Skeletal muscle tissue (tissue), 3 donors: ENCODE measurements at regions not wholly inside any gene's neighbourhood (a gene's known extent, or its start where the extent isn't known, plus 50 kb on each side); places are given as distances from the start of the nearest gene placed in this dataset.

Experiments
- H3K27ac ChIP-seq: one replicate; pipeline ENCODE4 v1.7.0; 2013; ENCODE audit warnings: mild to moderate bottlenecking, low read depth, low read length, inconsistent platforms
- H3K27me3 ChIP-seq, 3 donors: one replicate each; pipeline ENCODE4 v1.7.0; 2013; ENCODE audit warnings: low read length in 3 of 3; ENCODE audit not compliant: control insufficient read depth in 3 of 3, insufficient read depth in 3 of 3
- H3K36me3 ChIP-seq, 3 donors: one replicate each; pipeline ENCODE4 v1.7.0; 2013; ENCODE audit warnings: low read length in 3 of 3; ENCODE audit not compliant: control insufficient read depth in 3 of 3, insufficient read depth in 3 of 3
- H3K4me1 ChIP-seq, 3 donors: one replicate each; pipeline ENCODE4 v1.7.0; 2013; ENCODE audit warnings: low read length in 3 of 3, mild to moderate bottlenecking in 3 of 3; ENCODE audit not compliant: control insufficient read depth in 3 of 3, insufficient read depth in 3 of 3
- H3K4me3 ChIP-seq, 3 donors: one replicate each; pipeline ENCODE4 v1.7.0; 2013; ENCODE audit warnings: low read length in 3 of 3
- H3K9ac ChIP-seq, 3 donors: one replicate each; pipeline ENCODE4 v1.7.0; 2013; ENCODE audit warnings: low read length in 3 of 3, mild to moderate bottlenecking in 3 of 3, moderate library complexity in 2 of 3, low read depth in 1 of 3
- H3K9me3 ChIP-seq, 3 donors: one replicate each; pipeline ENCODE4 v1.7.0; 2013; ENCODE audit warnings: low read length in 3 of 3; ENCODE audit not compliant: control insufficient read depth in 3 of 3
- donor health status: Osteomylitis.

GRCh38 chr1:30110846-30111245 lies 612.5 kb downstream of the MATN1 start:
- no peak overlapping the region for H3K27ac ChIP-seq
- no peak overlapping the region for H3K9ac ChIP-seq
- no peaks in the 10 kb centered on the region for H3K36me3 ChIP-seq
- H3K27me3 ChIP-seq: peaks cover 35 to 67% (median 58%) of the 10 kb centered on the region in 3 donors
- no peaks in the 10 kb centered on the region for H3K9me3 ChIP-seq
- peaks cover 0 to 3% (median 0%) of the 10 kb centered on the region in 3 donors for H3K4me1 ChIP-seq
- H3K4me3 ChIP-seq: no peak overlapping the region

DNA sequence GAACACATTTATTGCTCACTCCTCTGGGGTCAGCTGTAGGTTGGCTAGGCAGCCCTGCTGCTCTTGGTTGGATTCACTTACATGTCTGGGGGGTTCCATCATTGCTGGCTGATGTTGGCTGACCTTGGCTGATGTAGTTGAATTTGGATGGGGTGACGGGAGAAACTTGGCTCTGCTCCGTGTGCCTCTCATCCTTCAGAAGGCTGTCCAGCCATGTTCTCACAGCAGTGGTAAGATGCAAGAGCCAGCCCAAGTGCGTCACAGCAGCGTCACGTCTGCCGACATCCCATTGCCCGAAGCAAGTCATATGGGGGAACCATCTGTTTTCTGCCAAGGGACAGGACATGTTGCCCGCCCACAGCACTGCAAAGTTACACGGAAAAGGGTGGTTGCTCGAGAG lies 613.5 kb downstream of the MATN1 start:
- Histone ChIP-seq H3K9ac (no peak overlapping the region), H3K4me1 (peaks cover 0 to 3% (median 0%) of the 10 kb centered on the region in 3 donors), H3K4me3 (no peak overlapping the region), H3K27ac (no peak overlapping the region), H3K27me3 (peaks cover 35 to 77% (median 61%) of the 10 kb centered on the region in 3 donors), H3K36me3 (no peaks in the 10 kb centered on the region), H3K9me3 (no peaks in the 10 kb centered on the region)

GRCh38 chr1:30108186-30108585 lies 615.2 kb downstream of the MATN1 start:
- peaks cover 27 to 79% (median 64%) of the 10 kb centered on the region in 3 donors for H3K27me3 ChIP-seq

GRCh38 chr1:30106125-30106524 lies 617.3 kb downstream of the MATN1 start:
- H3K4me1 ChIP-seq: peaks cover 0 to 3% (median 0%) of the 10 kb centered on the region in 3 donors

More at GRCh38 chr1:30108186-30108585, 615.2 kb downstream of the MATN1 start:
- H3K9ac ChIP-seq: no peak overlapping the region
- H3K27ac ChIP-seq: no peak overlapping the region
- H3K4me3 ChIP-seq: no peak overlapping the region
- H3K9me3 ChIP-seq: no peaks in the 10 kb centered on the region
- peaks cover 0 to 3% (median 0%) of the 10 kb centered on the region in 3 donors for H3K4me1 ChIP-seq
- no peaks in the 10 kb centered on the region for H3K36me3 ChIP-seq

GRCh38 chr1:30104551-30104950 lies 618.8 kb downstream of the MATN1 start:
- H3K27ac ChIP-seq: no peak overlapping the region
- no peak overlapping the region for H3K9ac ChIP-seq
- no peaks in the 10 kb centered on the region for H3K9me3 ChIP-seq
- no peaks in the 10 kb centered on the region for H3K4me1 ChIP-seq
- no peak overlapping the region for H3K4me3 ChIP-seq
- H3K36me3 ChIP-seq: no peaks in the 10 kb centered on the region
- peaks cover 14 to 68% (median 61%) of the 10 kb centered on the region in 3 donors for H3K27me3 ChIP-seq

More at GRCh38 chr1:30106125-30106524, 617.3 kb downstream of the MATN1 start:
- no peak overlapping the region for H3K4me3 ChIP-seq
- H3K27me3 ChIP-seq: peaks cover 18 to 69% (median 66%) of the 10 kb centered on the region in 3 donors
- H3K36me3 ChIP-seq: no peaks in the 10 kb centered on the region
- no peak overlapping the region for H3K9ac ChIP-seq
- no peaks in the 10 kb centered on the region for H3K9me3 ChIP-seq
- no peak overlapping the region for H3K27ac ChIP-seq

- H3K27ac ChIP-seq: no peak overlapping the region
Observed at GRCh38 chr1:30103708-30104411, 619.5 kb downstream of the MATN1 start.

GRCh38 chr1:30102605-30103004 lies 620.8 kb downstream of the MATN1 start:
- Histone ChIP-seq H3K9me3 (no peaks in the 10 kb centered on the region), H3K9ac (no peak overlapping the region), H3K4me3 (no peak overlapping the region), H3K4me1 (no peaks in the 10 kb centered on the region), H3K27ac (no peak overlapping the region), H3K36me3 (no peaks in the 10 kb centered on the region), H3K27me3 (peaks cover 10 to 54% (median 53%) of the 10 kb centered on the region in 3 donors)

More at GRCh38 chr1:30103708-30104411, 619.5 kb downstream of the MATN1 start:
- Histone ChIP-seq H3K4me3 (no peak overlapping the region), H3K9ac (no peak overlapping the region), H3K4me1 (no peaks in the 10 kb centered on the region), H3K9me3 (no peaks in the 10 kb centered on the region), H3K27me3 (peaks cover 9 to 64% (median 58%) of the 10 kb centered on the region in 3 donors), H3K36me3 (no peaks in the 10 kb centered on the region)

- no peak overlapping the region for H3K4me3 ChIP-seq
- H3K9me3 ChIP-seq: no peaks in the 10 kb centered on the region
- H3K27me3 ChIP-seq: peaks cover 11 to 50% (median 45%) of the 10 kb centered on the region in 3 donors
- H3K9ac ChIP-seq: no peak overlapping the region
- H3K4me1 ChIP-seq: no peaks in the 10 kb centered on the region
- no peak overlapping the region for H3K27ac ChIP-seq
- no peaks in the 10 kb centered on the region for H3K36me3 ChIP-seq
Observed at GRCh38 chr1:30101487-30102227, 621.7 kb downstream of the MATN1 start.

- H3K9ac ChIP-seq: no peak overlapping the region
- peaks cover 11 to 46% (median 45%) of the 10 kb centered on the region in 3 donors for H3K27me3 ChIP-seq
- H3K36me3 ChIP-seq: no peaks in the 10 kb centered on the region
- H3K4me3 ChIP-seq: no peak overlapping the region
- H3K9me3 ChIP-seq: no peaks in the 10 kb centered on the region
- no peak overlapping the region for H3K27ac ChIP-seq
- H3K4me1 ChIP-seq: no peaks in the 10 kb centered on the region
Observed at GRCh38 chr1:30101016-30101415, 622.4 kb downstream of the MATN1 start.

GRCh38 chr1:30100524-30100862 lies 622.9 kb downstream of the MATN1 start:
- H3K36me3 ChIP-seq: no peaks in the 10 kb centered on the region
- H3K27ac ChIP-seq: no peak overlapping the region
- H3K4me1 ChIP-seq: no peaks in the 10 kb centered on the region
- H3K4me3 ChIP-seq: no peak overlapping the region
- H3K27me3 ChIP-seq: peaks cover 11 to 46% (median 42%) of the 10 kb centered on the region in 3 donors
- H3K9ac ChIP-seq: no peak overlapping the region
- H3K9me3 ChIP-seq: no peaks in the 10 kb centered on the region
